ENCODE measurements at regions not wholly inside any gene's neighbourhood (a gene's known extent, or its start where the extent isn't known, plus 50 kb on each side); places are given as distances from the start of the nearest gene placed in this dataset.

DNA sequence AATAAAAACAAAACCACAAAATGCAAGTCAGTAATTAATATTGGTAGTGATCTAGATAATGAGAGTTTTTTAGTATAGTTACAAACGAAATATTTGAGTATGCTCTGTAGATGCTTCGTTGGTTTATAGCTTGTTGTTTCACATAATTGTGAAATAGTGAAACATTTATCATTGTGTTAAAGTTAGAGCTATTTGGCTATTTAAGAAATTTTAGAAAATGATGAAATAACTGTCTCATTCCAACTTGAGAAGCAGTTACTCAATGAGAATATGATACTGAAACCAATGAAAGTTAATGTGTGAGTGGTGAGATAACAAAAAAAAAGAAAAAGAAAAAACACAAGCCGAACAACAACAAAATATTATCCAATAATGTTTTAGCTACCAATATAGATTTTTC, 475.6 kb upstream of the ZEB2 start:
- TF ChIP-seq, protein P1, sequence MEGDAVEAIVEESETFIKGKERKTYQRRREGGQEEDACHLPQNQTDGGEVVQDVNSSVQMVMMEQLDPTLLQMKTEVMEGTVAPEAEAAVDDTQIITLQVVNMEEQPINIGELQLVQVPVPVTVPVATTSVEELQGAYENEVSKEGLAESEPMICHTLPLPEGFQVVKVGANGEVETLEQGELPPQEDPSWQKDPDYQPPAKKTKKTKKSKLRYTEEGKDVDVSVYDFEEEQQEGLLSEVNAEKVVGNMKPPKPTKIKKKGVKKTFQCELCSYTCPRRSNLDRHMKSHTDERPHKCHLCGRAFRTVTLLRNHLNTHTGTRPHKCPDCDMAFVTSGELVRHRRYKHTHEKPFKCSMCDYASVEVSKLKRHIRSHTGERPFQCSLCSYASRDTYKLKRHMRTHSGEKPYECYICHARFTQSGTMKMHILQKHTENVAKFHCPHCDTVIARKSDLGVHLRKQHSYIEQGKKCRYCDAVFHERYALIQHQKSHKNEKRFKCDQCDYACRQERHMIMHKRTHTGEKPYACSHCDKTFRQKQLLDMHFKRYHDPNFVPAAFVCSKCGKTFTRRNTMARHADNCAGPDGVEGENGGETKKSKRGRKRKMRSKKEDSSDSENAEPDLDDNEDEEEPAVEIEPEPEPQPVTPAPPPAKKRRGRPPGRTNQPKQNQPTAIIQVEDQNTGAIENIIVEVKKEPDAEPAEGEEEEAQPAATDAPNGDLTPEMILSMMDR (IDR thresholded peaks at IDR 0.05): no peak
- no peak for TF ChIP-seq POLR2A (IDR thresholded peaks at IDR 0.05)

All from Peyer's patch (tissue), 4 donors.